DMS 273 treated with DMSO at 0.1 percent for 48 hours (cell line): ENCODE measurements at regions not wholly inside any gene's neighbourhood (a gene's known extent, or its start where the extent isn't known, plus 50 kb on each side); places are given as distances from the start of the nearest gene placed in this dataset.

Experiments
- DNase-seq: peaks from one replicate; lab custom pipeline; 2025; lab: John Stamatoyannopoulos, UW

- no peak for DNase-seq
Observed at GRCh38 chr2:55973673-55974072, 50.1 kb upstream of the EFEMP1 start.

- no peak for DNase-seq
Observed at GRCh38 chr2:55976681-55977080, 53.1 kb upstream of the EFEMP1 start.

DNA sequence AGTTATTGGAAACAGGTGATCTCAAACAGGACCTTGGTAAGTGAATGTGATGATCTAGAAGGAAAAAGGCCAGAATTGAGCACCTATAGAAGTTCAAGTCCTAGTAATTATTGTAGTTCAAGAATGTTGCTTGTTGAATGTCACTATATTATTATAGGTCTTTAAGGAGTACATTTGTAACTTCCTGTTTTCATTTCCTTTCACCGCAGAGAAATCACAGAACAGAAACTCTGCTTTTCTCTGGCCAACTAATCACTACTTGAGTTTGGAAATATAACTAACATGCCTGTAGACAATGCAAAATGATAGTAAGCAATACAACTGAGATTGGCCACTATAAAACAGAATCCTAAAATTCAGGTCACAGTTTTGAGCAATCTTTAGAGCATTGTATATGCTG lies 61.8 kb upstream of the EFEMP1 start:
- no peak for DNase-seq

- DNase-seq: no peak
Observed at GRCh38 chr2:55986001-55986400, 62.4 kb upstream of the EFEMP1 start.

- no peak for DNase-seq
Observed at GRCh38 chr2:55986700-55987440, 63.3 kb upstream of the EFEMP1 start.

DNA sequence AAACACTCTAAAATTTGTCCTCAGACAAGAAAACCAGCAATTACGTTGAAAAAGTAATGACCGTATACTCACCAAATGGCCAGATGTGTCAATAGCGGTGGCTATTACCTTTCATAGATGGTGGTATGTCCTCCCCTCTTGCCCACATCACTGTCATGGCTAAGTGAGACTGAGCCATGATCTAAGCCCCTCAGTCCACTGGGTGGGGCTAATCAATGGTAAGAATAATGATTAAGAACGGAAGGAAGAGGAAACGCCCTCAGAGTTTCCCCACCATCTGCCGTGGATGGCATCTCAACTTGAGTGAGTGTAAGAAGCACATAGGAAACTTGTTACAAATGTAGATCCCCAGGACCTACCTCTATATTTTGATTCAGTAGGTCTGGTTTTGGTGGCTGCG lies 65.8 kb upstream of the EFEMP1 start:
- no peak for DNase-seq

DNA sequence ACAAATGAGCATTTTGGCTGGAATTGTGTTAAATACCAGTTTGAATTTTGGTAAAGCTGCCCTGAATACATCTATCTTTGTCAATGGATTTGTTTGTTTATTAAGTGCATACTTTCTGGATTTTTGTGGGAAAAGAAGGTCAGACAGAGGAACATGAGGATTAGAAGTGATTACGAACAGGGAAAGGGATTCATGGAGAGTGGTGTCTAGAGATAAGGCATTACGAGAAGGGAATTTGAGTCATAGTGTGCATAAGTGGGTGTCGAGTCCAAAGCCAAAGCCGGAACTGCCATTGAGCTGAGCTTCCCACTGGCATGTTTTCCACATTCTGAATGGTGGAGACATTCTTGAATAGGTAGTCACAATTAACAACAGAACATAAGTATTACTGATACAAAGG lies 68.9 kb upstream of the EFEMP1 start:
- DNase-seq: no peak

DNA sequence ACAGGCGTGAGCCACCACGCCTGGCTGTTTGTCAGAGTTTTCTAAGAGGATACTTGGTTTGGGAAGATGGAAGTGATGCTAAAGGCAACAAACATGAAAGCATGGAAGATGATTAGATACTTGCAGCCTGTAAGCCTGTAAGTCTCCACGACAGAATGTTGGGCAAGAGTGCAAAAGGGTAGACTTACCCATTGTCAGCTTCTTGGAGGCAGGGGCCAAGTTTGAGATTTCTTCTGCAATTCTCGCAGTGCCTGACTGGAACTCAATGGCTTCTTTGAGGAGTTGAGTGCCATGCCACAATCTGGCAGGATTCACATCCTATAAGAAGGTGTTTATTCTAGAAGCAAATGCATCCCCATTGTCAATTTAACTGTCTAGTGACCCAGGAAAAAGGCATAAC lies 70.1 kb upstream of the EFEMP1 start:
- DNase-seq: no peak

GRCh38 chr2:55995211-55995610 lies 71.6 kb upstream of the EFEMP1 start:
- no peak for DNase-seq

DNA sequence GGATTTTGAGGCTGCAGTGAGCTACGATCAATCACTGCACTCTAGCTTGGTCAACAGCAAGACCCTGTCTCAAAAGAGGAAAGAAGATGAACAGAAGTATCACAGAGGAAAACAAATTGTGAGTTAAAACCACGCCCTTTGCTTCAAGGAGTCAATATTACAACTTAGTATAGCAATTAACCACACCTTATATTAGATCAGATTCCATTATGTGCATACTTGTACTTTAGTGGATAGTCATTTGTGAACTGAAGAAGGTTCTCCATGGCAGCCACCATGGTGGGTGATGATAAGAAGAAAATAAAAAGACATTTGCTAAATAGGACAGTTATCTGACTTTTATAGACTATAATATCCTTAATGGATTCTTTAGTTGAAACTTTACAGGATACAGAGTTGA lies 72.3 kb upstream of the EFEMP1 start:
- no peak for DNase-seq

- DNase-seq: no peak
Observed at GRCh38 chr2:55999231-55999630, 75.6 kb upstream of the EFEMP1 start.

DNA sequence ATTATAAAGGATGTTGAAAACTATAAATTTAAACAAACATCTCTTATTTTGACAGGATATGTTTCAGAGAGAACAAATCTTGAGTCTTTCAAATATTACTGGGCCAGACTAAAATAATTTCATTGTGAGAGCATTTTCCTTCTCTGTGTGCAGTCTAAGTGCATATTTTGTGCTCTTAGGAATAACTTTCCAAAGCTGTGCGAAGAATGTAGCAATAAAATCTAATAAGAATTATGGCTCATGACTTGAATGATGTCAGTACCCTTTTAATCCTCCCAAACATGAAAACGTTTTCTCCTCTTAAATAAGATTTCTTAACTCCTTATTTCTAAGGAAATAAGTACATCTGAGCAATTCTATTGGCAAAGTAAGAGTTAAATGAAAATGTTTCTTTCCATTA lies 76.2 kb upstream of the EFEMP1 start:
- no peak for DNase-seq

- DNase-seq: no peak
Observed at GRCh38 chr2:56001947-56002346, 78.4 kb upstream of the EFEMP1 start.

DNA sequence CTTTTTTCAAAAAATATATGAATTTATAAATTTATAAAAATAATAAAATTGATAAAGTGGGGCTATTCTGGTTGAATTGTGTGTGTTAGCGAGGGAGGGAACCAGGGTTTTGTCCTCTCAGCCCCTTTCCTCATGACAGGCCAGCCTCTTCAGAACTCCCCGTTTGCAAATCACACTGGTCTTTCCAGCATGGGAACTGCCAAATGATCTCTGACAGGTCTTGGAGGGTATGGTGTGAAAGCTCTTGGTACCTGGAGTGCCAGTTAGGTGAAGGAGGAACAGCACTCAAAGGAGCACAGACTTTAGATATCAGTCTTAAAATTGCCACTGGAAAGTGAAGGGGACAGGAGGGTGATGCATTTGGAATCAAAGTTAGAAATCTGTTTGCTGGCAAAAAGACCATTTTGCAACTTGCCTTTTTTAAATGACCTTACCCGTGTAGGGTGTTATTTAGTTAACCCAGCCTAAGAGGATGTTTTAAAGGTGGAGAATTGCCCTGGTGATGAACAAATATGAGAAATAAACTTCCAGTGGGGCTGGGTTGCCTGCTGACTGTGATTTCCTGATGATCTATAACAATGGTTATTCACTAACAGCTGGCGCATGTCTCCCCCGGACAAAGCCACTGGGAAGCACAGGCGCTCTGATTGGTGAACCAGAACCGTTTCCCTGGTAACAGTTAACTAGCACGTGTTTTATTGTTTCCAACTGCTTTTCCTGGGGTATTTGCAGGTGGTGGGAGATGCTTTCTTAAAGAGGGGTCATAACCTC lies 85.3 kb upstream of the EFEMP1 start:
- peak; percentile 54 for DNase-seq

- DNase-seq: no peak
Observed at GRCh38 chr2:56009758-56010458, 86.3 kb upstream of the EFEMP1 start.

- DNase-seq: no peak
Observed at GRCh38 chr2:56011624-56012023, 88.0 kb upstream of the EFEMP1 start.

DNA sequence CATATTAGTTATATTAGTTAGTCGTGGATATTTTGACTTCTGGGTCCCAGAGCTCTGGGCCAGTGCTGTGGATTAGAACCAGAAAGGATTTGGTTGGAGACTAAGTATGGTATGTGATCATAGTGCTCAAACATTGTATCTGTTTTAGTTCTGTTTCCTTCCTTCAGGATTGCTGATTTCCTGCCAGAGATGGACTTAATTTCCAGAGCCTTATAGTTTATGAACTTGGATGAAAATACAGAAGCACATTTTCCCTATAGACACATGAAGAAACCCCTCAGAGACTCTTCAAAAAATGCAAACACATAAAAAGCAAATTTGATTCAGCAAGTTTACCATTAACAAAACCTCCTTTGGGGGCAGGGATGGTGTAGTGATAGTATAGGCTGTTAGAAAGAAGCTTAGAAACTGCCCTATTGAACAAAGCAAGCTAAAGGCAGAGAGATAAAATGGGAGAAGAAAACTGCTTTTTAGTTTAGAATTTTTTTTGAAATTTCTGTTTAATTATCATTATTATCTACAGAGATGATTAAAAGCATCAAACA lies 88.7 kb upstream of the EFEMP1 start:
- no peak for DNase-seq

GRCh38 chr2:56013475-56013874 lies 89.9 kb upstream of the EFEMP1 start:
- no peak for DNase-seq

GRCh38 chr2:56014046-56014730 lies 90.6 kb upstream of the EFEMP1 start:
- peak; percentile 52 for DNase-seq

DNA sequence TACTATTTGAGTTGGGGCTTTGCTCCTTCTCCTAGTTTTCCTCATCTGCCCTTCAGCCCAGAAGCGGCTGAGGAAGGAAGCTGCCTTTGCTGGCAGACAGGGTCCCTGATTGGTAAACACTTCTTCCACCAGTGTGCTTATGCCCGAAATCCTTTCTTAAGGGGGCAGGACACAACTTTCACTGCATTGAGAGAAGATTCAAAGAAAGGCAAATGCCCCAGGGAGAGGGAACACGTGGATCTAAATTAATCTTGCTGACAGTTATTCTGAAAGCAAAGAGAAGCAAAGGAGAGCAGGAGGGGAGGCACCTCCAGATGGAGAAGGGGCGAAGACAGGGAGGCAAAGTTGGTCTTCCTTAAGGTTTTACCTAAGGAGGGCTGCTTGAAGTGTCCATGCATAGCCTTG lies 92.1 kb upstream of the EFEMP1 start:
- no peak for DNase-seq

- DNase-seq: no peak
Observed at GRCh38 chr2:56017784-56018183, 94.2 kb upstream of the EFEMP1 start.

- DNase-seq: no peak
Observed at GRCh38 chr2:56018267-56018666, 94.7 kb upstream of the EFEMP1 start.
